ENCODE measurements at regions not wholly inside any gene's neighbourhood (a gene's known extent, or its start where the extent isn't known, plus 50 kb on each side); places are given as distances from the start of the nearest gene placed in this dataset.

- H3K4me3 Mint-ChIP-seq (ENCODE audit: unreplicated experiment): no peak overlapping the region
- peaks cover 6% of the 10 kb centered on the region for H3K9me3 Mint-ChIP-seq (ENCODE audit: low read depth)
Measured at GRCh38 chr19:29289020-29289419, 76.1 kb upstream of the UQCRFS1 start.

GRCh38 chr19:29290853-29291252, 77.9 kb upstream of the UQCRFS1 start:
- H3K27ac Mint-ChIP-seq (ENCODE audit: unreplicated experiment): no peak overlapping the region
- TF ChIP-seq CTCF (IDR thresholded peaks at IDR 0.05): no peak

More at GRCh38 chr19:29289020-29289419, 76.1 kb upstream of the UQCRFS1 start:
- Mint-ChIP-seq H3K36me3 (ENCODE audit: low read depth) (peaks cover 1% of the 10 kb centered on the region), H3K4me1 (ENCODE audit: low read depth) (no peaks in the 10 kb centered on the region), H3K27ac (ENCODE audit: unreplicated experiment) (no peak overlapping the region), H3K27me3 (ENCODE audit: low read depth) (peaks cover 1% of the 10 kb centered on the region)
- TF ChIP-seq CTCF (IDR thresholded peaks at IDR 0.05): no peak
- DNase-seq (ENCODE audit: low spot score): no peak

GRCh38 chr19:29292153-29292552, 79.2 kb upstream of the UQCRFS1 start:
- no peak for DNase-seq (ENCODE audit: low spot score)
- Mint-ChIP-seq H3K4me3 (ENCODE audit: unreplicated experiment) (no peak overlapping the region), H3K27me3 (ENCODE audit: low read depth) (peaks cover 4% of the 10 kb centered on the region), H3K27ac (ENCODE audit: unreplicated experiment) (no peak overlapping the region), H3K9me3 (ENCODE audit: low read depth) (peaks cover 11% of the 10 kb centered on the region), H3K4me1 (ENCODE audit: low read depth) (no peaks in the 10 kb centered on the region), H3K36me3 (ENCODE audit: low read depth) (peaks cover 1% of the 10 kb centered on the region)
- no peak for TF ChIP-seq CTCF (IDR thresholded peaks at IDR 0.05)

More at GRCh38 chr19:29290853-29291252, 77.9 kb upstream of the UQCRFS1 start:
- no peak overlapping the region for H3K4me3 Mint-ChIP-seq (ENCODE audit: unreplicated experiment)
- no peaks in the 10 kb centered on the region for H3K4me1 Mint-ChIP-seq (ENCODE audit: low read depth)
- H3K27me3 Mint-ChIP-seq (ENCODE audit: low read depth): no peaks in the 10 kb centered on the region
- H3K36me3 Mint-ChIP-seq (ENCODE audit: low read depth): peaks cover 1% of the 10 kb centered on the region
- H3K9me3 Mint-ChIP-seq (ENCODE audit: low read depth): peaks cover 6% of the 10 kb centered on the region
- DNase-seq (ENCODE audit: low spot score): no peak

GRCh38 chr19:29292562-29292961, 79.6 kb upstream of the UQCRFS1 start:
- H3K4me1 Mint-ChIP-seq (ENCODE audit: low read depth): no peaks in the 10 kb centered on the region
- peaks cover 4% of the 10 kb centered on the region for H3K27me3 Mint-ChIP-seq (ENCODE audit: low read depth)
- no peak for TF ChIP-seq CTCF (IDR thresholded peaks at IDR 0.05)
- H3K4me3 Mint-ChIP-seq (ENCODE audit: unreplicated experiment): no peak overlapping the region
- DNase-seq (ENCODE audit: low spot score): no peak
- no peak overlapping the region for H3K27ac Mint-ChIP-seq (ENCODE audit: unreplicated experiment)
- peaks cover 11% of the 10 kb centered on the region for H3K9me3 Mint-ChIP-seq (ENCODE audit: low read depth)
- H3K36me3 Mint-ChIP-seq (ENCODE audit: low read depth): peaks cover 1% of the 10 kb centered on the region

GRCh38 chr19:29293292-29293691, 80.3 kb upstream of the UQCRFS1 start:
- TF ChIP-seq CTCF (IDR thresholded peaks at IDR 0.05): no peak
- no peaks in the 10 kb centered on the region for H3K4me1 Mint-ChIP-seq (ENCODE audit: low read depth)
- peaks cover 4% of the 10 kb centered on the region for H3K27me3 Mint-ChIP-seq (ENCODE audit: low read depth)

More at GRCh38 chr19:29293292-29293691, 80.3 kb upstream of the UQCRFS1 start:
- Mint-ChIP-seq H3K27ac (ENCODE audit: unreplicated experiment) (no peak overlapping the region), H3K4me3 (ENCODE audit: unreplicated experiment) (no peak overlapping the region), H3K36me3 (ENCODE audit: low read depth) (no peaks in the 10 kb centered on the region), H3K9me3 (ENCODE audit: low read depth) (peaks cover 5% of the 10 kb centered on the region)
- DNase-seq (ENCODE audit: low spot score): no peak
